HG03159 (cell line): ENCODE measurements at regions not wholly inside any gene's neighbourhood (a gene's known extent, or its start where the extent isn't known, plus 50 kb on each side); places are given as distances from the start of the nearest gene placed in this dataset.
"Not testable (repeated sequence)": the region's sequence is repeated elsewhere in the genome, so short reads cannot be mapped to it uniquely, and the experiment has no call there.

Source experiments
- ATAC-seq: cut with Tn5 transposase; IDR thresholded peaks from one replicate; pipeline ENCODE4 v1.9.1; 2021; ENCODE audit warnings: mild to moderate bottlenecking, moderate library complexity; ENCODE audit not compliant: unreplicated experiment

DNA sequence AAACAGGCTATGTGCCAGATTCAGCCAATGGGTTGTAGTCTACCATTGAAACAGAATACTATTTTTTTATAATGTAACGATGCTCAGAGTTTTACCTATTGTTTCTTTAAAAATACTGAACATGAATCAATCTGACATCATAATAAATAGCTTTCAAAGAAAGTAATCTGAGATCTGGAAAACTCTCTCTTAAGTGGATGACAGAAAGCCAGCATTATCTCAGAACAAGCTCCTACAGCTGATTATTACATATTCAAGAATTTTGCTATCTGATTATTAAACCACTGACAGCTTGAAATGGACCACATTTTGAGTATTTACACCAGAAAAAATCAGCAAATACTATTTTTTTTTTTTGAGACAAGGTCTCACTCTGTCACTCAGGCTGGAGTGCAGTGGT, 484.2 kb upstream of the SOX9 start:
- ATAC-seq, result no peak

DNA sequence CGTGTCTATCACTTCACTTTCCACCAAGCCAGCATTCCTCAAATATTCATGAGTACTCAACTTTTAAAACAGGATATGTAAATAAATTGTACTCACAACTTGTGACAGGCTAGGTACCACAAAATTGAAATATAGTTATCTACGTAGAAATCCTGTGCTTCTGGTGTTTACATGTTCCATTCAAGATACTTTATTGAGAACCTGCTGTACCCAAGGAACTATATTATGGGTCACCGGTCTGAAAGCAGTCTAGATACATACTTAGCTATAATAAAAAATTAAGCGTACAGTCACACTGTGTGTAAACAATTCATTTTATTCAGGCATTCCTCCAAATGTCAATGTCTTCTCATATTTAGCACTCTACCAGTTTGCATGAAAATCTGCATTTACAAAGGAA, 482.2 kb upstream of the SOX9 start:
- no peak for ATAC-seq

DNA sequence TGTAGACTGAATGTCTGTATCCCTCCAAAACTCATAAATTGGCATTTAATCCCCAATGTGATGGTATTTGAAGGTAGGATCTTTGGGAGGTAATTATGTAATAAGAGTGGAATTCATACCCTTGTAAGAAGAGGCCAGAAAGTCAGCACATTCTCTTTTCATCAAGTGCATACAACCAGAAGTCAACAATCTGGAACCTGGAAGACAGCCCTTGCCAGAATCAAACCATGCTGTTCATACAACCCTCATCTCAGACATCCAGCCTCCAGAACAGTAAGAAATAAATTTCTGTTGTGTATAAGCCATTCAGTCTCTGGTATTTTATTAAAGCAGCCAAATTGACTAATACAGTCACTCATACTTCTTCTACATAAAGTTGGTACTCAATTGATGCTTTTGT, 481.0 kb upstream of the SOX9 start:
- no peak for ATAC-seq

DNA sequence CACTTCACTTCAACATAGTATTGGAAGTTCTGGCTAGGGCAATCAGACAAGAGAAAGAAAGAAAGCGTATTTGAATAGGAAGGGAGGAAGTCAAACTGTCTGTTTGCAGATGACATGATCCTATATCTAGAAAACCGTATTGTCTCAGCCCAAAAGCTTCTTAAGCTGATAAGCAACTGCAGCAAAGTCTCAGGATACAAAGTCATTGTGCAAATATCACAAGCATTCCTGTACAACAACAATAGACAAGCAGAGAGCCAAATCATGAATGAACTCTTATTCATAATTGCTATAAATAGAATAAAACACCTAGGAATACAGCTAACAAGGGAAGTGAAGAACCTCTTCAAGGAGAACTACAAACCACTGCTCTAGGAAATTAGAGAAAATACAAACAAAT, 473.9 kb upstream of the SOX9 start:
- ATAC-seq, result not testable (repeated sequence)

DNA sequence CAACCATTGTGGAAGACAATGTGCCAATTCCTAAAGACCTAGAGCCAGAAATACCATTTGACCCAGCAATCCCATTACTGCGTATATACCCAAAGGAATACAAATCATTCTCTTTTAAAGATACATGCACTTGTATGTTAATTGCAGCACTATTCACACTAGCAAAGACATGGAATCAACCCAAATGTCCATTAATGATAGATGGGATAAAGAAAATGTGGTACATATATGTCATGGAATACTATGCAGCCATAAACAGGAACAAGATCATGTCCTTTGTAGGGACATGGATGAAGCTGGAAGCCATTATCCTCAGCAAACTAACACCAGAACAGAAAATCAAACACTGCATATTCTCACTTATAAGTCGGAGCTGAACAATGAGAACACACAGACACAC, 472.5 kb upstream of the SOX9 start:
- not testable (repeated sequence) for ATAC-seq

DNA sequence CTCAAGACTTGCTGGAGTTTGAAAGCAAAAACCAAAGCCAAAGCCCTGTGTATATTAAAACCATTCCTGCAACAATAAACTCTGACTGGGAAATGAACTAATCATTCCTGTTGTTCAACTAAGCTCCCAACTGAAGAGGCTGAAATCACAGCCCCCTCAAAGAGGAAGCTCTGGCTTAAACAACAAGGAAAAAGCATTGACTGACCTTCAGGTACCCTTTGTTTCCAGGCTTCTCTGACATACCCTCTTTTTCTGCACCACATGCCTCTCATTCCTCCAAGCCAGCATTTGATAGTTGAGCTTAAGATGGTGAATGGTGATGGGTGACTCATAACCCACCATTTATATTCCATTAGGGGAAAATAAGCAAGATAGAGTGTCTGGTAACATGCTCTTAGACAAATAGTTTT, 470.9 kb upstream of the SOX9 start:
- ATAC-seq, result no peak

DNA sequence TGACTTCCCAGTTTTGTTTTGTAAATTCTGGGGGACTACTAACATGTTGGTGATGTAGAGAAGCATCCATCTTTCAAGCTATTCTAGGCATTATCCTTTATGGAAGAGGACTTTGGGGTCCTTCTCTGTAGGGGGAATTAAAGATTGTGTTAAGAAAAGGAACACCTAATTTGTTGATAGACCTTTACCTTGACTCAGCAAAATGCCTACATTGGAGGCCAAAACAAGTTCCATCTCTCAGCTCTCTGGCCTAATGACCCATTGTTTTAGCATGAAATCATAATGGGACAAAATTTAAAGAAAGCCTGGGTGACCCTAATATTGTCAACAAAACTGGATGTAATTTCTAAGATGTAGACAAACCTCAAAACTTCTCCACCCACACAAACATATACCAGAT, 465.3 kb upstream of the SOX9 start:
- no peak for ATAC-seq

DNA sequence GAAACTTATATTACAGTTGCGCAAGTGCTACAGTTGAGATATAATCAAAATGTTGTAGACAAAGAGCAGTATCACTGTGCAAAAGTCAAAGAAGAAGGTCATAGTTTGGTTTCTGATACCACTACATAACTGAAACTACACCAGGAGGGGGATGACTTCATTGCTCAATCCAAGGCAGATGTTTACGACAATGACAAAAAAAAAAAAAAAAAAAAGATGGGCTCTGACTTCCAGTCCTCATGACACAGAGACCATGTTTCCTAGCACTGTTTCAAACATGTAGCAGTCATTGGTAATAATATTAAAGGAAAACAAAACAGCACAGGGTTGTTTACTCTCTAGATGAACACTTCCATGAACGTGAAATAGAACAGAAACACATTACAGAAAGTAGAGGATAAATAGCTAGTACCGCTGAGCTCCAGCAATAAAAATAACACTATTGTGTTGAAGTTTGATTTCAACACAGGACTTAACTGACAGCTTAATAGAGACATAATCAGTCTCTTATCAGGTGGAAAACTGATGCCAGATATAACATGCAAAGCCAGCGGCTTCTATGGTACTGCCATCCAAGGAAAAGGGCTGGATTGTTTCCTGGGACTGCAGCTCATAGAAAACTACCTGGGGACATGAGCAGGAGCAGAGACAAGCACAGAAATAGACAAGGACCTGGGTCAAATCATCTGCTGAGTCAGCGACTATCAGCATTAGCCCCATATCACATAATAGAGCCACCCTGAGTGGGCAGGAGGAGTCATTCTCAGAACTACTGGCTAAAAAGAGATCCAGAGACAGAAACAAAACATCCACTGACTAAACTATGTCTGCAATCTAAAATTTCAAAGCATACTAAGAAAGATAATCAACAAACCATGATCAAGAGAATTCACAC, 463.6 kb upstream of the SOX9 start:
- no peak for ATAC-seq

DNA sequence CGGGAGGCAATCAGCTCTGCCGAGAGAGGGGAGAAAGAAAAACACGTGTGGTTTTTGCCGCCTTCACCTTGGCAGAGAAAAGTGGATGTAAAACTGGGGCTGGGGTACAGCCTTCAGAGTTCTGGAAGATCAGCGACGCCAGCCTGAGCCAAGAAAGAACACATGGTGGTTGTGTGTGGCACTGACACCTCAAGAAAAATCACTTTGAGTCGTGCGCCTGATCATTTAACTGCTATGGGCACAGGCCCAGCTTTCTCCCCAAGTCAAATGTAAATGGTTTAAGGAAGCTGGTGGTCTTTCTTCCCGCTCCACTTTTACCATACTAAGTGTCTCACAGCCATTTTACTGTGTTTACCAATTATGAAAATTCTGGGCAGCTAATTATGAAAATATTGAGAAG, 461.8 kb upstream of the SOX9 start:
- no peak for ATAC-seq

DNA sequence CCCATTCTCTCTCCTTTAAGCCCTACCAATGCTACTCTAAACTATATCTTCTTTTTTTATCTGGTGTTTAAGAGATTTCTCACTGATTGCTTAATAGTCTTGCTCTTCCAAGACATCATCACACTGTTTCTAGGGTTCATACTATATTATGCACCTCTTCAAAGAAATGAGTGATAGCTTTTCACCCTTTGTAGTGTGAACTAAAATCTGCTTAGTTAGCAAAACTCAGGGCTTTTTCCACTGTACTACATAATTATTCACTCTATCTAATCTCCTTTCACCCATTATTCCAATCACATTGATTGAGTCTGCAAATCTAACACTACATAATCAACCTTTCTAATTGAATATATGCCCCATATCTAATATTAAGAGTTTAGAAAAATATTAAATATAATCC, 456.0 kb upstream of the SOX9 start:
- ATAC-seq, result no peak

DNA sequence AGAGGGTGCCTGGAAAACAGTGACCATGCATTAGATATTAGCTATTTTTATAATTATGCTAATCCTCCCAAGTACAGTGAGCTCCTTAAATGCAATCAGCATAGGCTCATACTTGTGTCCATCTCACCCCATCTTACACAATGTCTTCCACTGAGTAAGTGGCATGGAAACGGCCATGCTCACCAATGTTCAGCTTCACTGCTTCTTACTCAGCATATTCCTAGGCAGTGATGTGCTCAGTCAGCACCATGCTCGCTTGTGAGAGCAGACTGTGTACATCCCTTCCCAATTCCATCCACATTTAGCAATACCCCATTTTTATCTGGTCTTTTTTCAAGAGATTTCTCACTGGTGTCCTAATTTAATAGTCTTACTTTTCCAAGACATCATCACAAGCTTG, 454.8 kb upstream of the SOX9 start:
- ATAC-seq, result no peak

DNA sequence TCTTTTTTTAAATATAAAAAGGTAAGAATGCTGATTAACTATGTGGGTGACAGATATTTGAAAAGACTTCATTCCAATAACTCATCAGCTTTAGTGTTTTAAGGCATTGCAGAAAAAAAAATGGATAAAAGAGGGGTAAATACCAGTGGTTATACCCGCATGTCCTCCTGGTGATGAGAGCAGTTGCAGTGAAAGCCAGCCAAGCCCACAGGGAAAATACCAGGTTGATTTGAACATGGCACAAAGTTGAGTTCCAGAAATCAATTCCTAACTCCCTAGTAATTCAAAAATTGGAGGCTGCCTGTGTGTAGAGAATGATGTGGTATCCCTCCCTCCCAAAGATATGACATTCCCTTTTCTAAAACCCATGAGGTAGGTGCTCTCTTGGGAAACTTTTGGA, 453.2 kb upstream of the SOX9 start:
- ATAC-seq, result no peak

DNA sequence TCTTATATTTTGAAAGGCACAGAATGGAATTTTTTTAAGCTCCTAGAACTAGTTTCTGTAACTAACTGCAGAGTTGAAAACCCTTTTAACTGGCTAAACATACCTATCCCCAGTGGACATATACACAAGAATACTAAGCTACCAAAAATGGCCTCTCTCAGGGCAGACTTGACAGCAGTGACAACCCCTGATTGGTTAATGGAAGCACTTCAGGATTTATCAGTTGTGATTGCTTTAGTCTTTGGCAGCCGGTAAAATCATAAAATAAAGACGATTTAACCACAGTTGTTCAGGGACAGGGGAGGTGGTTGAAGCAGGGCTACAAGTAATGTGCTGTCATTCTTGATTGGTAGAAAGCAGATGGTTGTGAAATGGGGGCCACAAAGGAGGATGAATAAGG, 452.0 kb upstream of the SOX9 start:
- no peak for ATAC-seq

DNA sequence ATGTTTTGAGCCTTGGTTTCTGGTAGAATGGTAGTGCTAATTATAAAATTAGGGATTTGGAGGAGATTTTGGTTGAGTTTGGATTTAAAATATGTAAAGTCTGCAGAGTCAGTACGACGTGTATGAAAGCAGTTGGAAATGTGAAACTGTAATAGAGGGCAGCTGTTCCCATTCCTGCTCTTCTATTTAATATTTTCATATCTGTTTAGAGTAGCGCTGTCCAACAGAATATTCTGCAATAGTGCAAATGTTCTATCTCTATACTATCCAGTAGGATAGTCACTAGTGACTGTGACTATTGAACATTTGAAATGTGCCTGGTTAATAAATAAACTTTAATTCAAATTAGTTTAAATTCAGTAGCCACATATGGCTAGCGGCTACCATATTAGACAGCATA, 443.4 kb upstream of the SOX9 start:
- ATAC-seq, result no peak

DNA sequence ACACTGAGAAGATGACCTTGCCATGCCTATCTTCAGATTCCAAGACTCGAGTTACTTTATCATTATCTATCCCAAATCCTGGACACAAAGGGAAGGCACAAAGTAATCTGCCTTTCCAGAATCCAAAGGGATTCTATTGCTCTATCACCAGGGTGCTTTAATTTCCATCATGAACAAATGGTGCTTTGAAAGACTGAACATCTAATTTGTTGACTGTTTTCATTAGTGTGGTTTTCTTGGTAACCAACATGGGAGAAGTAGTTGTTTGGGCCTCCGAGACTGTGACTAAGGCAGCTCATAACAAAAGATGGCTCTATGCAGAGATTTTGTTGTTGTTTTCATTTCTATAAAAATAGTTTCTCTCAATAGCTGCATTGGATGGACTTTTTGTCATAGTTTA, 441.0 kb upstream of the SOX9 start:
- no peak for ATAC-seq

DNA sequence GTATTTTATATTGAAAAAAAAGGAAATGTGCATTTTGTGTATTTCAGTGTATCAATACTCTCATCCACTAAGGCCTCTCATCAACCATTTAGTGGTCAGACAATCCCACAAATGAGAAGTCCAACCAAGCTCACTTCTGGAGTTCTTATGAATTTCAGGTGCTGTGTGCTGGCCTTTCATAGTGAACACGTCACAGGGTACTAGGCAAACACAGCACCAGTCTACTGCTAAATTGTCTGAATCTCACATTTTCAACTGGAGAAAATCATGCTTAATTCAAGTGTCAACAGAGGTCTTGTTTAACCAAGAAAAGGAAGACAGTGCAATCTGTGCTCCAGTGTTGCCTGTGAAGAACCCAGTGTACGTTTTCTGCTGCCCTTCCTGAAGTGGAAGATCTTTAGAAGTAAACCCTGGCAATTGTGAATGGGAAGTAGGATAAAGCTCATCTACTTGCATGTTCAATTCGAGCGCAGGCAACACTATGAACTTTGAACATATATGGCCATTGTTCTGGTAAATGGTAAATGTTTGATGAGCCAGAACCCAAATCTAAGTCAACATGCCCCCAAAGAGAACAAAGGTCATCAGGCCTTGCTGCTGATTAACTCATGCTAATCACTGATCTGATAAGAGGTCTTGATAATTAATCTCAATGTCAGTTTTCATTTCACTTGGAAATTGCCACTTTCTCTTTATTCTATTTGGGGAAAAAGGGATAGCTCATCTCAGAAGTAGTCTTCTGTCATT, 439.2 kb upstream of the SOX9 start:
- ATAC-seq, result no peak

DNA sequence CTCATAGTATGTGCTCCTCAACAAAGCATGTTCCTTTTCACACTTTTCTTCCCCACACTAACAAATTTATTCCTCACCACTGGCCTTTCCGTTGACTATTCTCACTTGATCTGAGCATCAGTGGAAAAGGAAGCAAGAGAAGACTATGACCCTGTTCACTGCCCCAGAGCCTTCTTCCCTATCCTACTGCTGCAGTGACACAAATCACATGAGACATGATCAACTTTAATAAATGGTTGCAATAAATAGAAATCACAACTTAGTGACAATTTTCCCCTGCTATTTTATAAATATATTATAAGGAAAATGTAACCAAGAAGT, 438.7 kb upstream of the SOX9 start:
- ATAC-seq, result no peak

DNA sequence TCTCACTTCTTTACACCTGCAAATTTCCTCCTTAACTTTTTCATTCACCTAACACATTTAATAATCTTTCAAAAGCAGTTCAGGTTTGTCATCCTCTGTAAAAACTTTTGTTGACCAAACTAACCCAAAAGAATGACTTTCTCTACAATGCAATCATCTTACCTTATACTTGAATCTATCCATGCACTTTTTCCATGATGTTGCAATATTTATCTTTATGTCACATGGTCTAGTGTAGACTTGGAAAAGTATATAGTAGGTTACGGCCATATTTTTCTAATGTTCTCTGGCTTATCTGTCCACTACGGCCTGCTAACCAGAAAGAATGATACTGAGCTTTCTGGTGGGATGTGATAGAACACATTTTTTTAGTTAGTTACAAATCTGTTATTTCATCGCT, 431.0 kb upstream of the SOX9 start:
- ATAC-seq, result no peak

DNA sequence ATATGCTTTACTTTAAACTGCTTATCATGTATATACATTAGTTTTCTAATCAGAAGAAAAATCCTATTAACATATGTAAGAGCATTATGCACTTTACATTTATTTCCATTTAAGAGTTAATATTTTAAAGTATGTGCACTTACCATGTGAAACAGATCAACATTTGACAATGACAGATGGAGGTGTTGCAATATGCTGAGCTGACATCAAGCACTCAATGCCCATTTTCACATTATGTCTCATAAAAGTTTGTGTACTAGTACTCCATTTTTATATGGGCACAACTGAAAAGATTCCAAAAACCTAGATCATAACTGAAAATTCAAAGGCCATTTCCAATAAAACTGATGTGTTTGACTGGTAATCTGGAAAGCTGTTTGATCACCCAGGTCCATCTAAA, 420.9 kb upstream of the SOX9 start:
- no peak for ATAC-seq

DNA sequence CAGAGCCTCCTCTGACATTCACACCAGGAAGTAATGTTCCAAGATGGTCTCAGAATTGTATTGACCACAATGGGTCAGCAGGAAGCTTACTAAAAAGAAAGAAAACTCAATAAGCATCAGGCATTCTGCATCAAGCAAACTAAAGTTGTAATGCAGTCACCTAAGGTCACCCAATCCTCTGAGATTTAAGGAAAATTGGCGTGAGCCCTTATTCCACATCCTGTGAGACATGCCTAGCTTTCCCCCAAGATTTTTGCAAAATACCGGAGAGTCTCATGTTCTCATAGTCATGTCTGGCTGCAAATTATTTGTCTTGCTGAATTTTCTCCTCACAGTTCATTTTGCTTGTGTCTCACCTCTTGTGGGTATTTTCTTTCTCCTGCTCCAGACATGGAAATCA, 417.1 kb upstream of the SOX9 start:
- ATAC-seq, result no peak

DNA sequence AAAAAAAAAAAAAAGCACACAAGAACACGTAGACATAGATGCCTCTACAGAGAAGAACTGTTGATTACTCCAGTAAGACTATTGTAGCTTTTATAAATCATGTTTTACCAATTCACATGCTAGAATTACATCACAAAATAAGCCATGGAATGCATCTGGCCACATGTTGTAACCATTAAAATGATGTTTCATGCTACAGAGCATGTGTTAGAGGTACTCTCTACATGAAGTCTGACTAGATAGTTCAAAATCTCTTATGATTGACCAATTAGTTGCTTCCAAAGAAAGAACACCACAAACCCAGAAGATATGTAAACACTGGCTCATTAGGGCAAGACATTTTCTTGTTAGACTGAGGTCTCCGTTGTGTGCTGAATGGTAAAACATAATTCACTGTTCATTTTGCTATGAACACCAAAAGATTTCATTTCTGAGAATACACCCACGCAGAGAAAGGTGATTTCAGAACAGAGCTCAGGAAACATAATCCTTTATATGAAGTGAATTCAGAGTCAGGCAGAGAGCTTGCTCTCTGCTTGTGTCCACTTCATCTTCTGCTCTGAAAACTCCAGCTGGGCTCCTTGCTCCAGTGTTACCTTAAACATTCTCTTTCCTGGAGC, 411.4 kb upstream of the SOX9 start:
- ATAC-seq, result no peak

DNA sequence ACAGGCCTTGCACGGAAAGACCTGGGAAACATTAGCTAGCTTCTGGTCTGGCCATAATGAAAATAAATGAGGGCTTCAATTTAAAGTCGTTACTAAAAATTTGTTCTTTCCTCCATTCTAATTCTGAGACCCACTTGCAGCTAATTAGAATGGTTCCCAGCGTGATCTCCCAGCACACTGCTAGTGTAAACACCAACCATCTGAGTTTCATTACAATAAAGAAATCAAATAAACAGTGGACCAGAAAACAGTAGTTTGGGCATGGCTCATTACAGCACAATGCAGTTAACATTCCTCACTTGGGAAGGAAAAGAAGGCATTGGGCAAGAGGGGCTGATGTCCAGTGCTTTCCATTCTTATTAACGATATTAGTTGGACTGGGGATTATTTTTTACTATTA, 410.9 kb upstream of the SOX9 start:
- ATAC-seq, result no peak
